GM12878 (cell line): ENCODE measurements at regions not wholly inside any gene's neighbourhood (a gene's known extent, or its start where the extent isn't known, plus 50 kb on each side); places are given as distances from the start of the nearest gene placed in this dataset.

ENCODE experiments used
- CBFB ChIP-seq: IDR thresholded peaks from 2 replicates; pipeline ENCODE4 v1.6.1; 2016; ENCODE audit warnings: antibody characterized with exemption, low read depth
- ELK1 ChIP-seq: IDR thresholded peaks from 2 replicates; pipeline ENCODE4 v1.6.1; 2012; ENCODE audit warnings: low read depth, low read length, improper control_type of control experiment
- HDAC2 ChIP-seq: fragments of 200-600 bp; sonication (generic); IDR thresholded peaks from 2 replicates; pipeline ENCODE4 v1.6.1; 2017
- HDGF ChIP-seq: fragments of 450-650 bp; IDR thresholded peaks from 2 replicates; pipeline ENCODE4 v1.6.1; 2016; ENCODE audit warnings: antibody characterized with exemption
- IRF4 ChIP-seq: IDR thresholded peaks from 2 replicates; pipeline ENCODE4 v1.6.1; 2011; ENCODE audit warnings: low read depth, low read length
- MYC ChIP-seq: IDR thresholded peaks from 2 replicates; pipeline ENCODE4 v1.6.1; 2011; ENCODE audit warnings: mild to moderate bottlenecking, low read length, moderate library complexity, inconsistent platforms; ENCODE audit not compliant: insufficient read depth, insufficient replicate concordance, insufficient read length, severe bottlenecking
- SP1 ChIP-seq: IDR thresholded peaks from one replicate; pipeline ENCODE4 v1.6.1; 2011; ENCODE audit warnings: low read depth, low read length

GRCh38 chr2:12017499-12018157, 271.2 kb downstream of the LPIN1 start:
- TF ChIP-seq IRF4 (no peak), ELK1 (no peak), HDGF (no peak), SP1 (no peak), CBFB (no peak), HDAC2 (no peak), MYC (no peak)
